Muscle of leg (tissue), 3 donors: ENCODE measurements at regions not wholly inside any gene's neighbourhood (a gene's known extent, or its start where the extent isn't known, plus 50 kb on each side); places are given as distances from the start of the nearest gene placed in this dataset.
A peak's percentile ranks its signal among the peaks of the same experiment; 100 is the strongest.

Experiments used
- DNase-seq: peaks from one replicate; pipeline ENCODE4 v3.0.0; 2013
- H3K27ac ChIP-seq: one replicate; pipeline ENCODE4 v1.5.1; 2013; ENCODE audit warnings: mild to moderate bottlenecking, low read length, control low read depth
- H3K27me3 ChIP-seq: one replicate; pipeline ENCODE4 v1.6.1; 2013; ENCODE audit warnings: low read length; ENCODE audit not compliant: control insufficient read depth, insufficient read depth
- H3K36me3 ChIP-seq: one replicate; pipeline ENCODE4 v1.6.1; 2013; ENCODE audit warnings: low read length; ENCODE audit not compliant: control insufficient read depth, insufficient read depth
- H3K4me1 ChIP-seq: one replicate; pipeline ENCODE4 v1.6.1; 2013; ENCODE audit warnings: low read length; ENCODE audit not compliant: control insufficient read depth, insufficient read depth
- H3K4me3 ChIP-seq: one replicate; pipeline ENCODE4 v1.5.1; 2013; ENCODE audit warnings: low read length, control low read depth
- H3K9me3 ChIP-seq: replicated peaks from 2 replicates; pipeline ENCODE4 v1.6.1; 2013; ENCODE audit warnings: low read depth, low read length; ENCODE audit not compliant: control insufficient read depth
- WGBS: methylation state at CpG from one replicate; pipeline ENCODE4 v1.1.5; 2013; ENCODE audit warnings: missing lambda C conversion rate; ENCODE audit not compliant: insufficient coverage; 5-methylcytosine and 5-hydroxymethylcytosine counted together

DNA sequence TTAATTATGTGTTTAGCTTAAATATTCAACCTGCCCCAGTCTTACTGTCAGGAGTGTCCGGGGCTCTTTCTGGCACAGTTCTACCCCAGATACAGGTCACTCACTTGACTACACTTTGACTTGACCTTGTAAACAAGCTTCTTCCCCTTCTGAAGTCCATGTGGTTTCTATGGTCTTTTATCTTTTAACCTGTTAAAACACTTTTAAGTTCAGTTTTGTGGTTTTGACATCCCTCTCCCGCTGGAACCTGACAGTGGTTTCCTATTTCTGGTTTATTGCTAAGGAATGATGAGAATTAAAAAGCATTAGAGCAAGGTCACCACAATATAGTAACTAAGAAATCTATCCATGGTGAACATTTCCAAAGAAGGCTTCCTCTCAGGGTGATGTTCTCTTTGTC lies 300.1 kb downstream of the TMEM167A start:
- Histone ChIP-seq H3K4me1 (no peaks in the 10 kb centered on the region), H3K36me3 (no peaks in the 10 kb centered on the region), H3K27me3 (no peaks in the 10 kb centered on the region), H3K4me3 (no peak overlapping the region), H3K9me3 (no peaks in the 10 kb centered on the region), H3K27ac (no peak overlapping the region)
- no peak for DNase-seq
- no CpG with 5 or more reads among the region's 2 CpGs for WGBS

- H3K4me3 ChIP-seq, result no peak overlapping the region
- H3K27me3 ChIP-seq, result no peaks in the 10 kb centered on the region
- H3K27ac ChIP-seq, result no peak overlapping the region
- H3K9me3 ChIP-seq, result peaks cover 4% of the 10 kb centered on the region
- no peaks in the 10 kb centered on the region for H3K36me3 ChIP-seq
- no peaks in the 10 kb centered on the region for H3K4me1 ChIP-seq
- DNase-seq, result no peak
- 80% methylated on average over 2 of the region's 4 CpGs for whole genome bisulfite sequencing
Observed at GRCh38 chr5:82772281-82772680, 304.9 kb downstream of the TMEM167A start.

DNA sequence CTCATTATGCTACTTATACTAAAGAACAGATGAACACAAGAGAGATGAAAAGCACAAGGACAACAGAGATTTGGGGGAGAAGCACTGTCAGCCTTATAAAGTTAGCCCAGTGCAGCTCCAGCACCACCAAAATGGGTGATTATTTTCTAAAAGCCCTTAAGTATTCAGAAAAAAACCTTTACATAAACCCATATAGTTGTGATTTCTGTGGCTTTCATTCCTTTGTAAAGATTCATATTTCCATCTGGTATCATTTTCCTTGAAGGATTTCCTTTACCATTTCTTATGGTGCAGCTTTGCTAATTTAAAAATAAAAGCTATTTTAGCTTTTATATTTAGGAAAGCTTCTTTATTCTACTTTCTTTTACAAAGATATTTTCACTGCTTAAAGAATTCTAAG lies 311.0 kb downstream of the TMEM167A start:
- no peaks in the 10 kb centered on the region for H3K4me1 ChIP-seq
- no peaks in the 10 kb centered on the region for H3K9me3 ChIP-seq
- no peak overlapping the region for H3K27ac ChIP-seq
- no peaks in the 10 kb centered on the region for H3K36me3 ChIP-seq
- no peak overlapping the region for H3K4me3 ChIP-seq
- no peak for DNase-seq
- H3K27me3 ChIP-seq, result no peaks in the 10 kb centered on the region

DNA sequence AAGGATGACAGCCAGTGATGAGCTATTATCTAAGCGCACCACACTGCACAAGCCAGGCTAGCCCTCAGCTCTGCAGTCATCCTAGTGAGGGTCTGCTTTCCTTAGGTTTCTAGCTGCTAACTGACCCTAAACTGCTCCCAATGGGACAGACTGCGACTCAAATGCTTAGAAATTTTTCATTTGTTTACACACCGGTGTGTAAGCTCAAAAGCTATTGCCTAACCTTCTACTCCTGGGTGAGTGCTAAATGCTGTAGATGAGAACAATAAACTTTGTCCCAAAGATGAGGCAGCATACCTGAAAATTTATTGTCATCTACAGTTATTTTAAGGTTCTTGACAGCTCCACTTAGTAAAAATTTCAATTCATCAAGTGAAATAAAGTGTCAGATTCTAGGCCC lies 311.4 kb downstream of the TMEM167A start:
- no peak for DNase-seq
- H3K27me3 ChIP-seq, result no peaks in the 10 kb centered on the region
- H3K4me1 ChIP-seq, result no peaks in the 10 kb centered on the region
- WGBS, result 91% methylated on average over 1 of the region's 3 CpGs
- H3K36me3 ChIP-seq, result no peaks in the 10 kb centered on the region
- H3K27ac ChIP-seq, result no peak overlapping the region
- H3K9me3 ChIP-seq, result no peaks in the 10 kb centered on the region
- H3K4me3 ChIP-seq, result no peak overlapping the region

- H3K27ac ChIP-seq, result no peak overlapping the region
- no peaks in the 10 kb centered on the region for H3K36me3 ChIP-seq
- no peaks in the 10 kb centered on the region for H3K9me3 ChIP-seq
- DNase-seq, result no peak
- no peaks in the 10 kb centered on the region for H3K27me3 ChIP-seq
- no peak overlapping the region for H3K4me3 ChIP-seq
- 82% methylated on average over 7 of the region's 10 CpGs for WGBS
- H3K4me1 ChIP-seq, result no peaks in the 10 kb centered on the region
Observed at GRCh38 chr5:82760856-82761255, 316.3 kb downstream of the TMEM167A start.

DNA sequence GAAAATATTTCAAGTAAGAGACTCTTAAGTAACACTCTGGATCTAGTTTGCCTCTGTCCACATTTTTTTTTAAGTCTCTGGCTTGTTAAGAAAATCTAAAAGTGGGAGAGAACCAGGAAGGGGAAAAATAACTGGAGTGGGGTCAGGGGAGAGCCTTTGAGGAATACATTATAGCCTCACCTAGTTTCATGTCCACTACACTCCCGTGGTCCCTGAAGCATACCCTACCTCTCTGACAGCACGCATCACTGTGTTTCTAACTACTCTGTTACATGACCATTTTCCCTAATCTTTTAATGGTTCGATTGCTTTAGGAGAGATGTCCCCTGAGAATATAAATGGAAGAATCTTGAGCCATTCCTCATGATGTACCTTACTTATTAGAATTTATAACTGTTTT lies 318.3 kb downstream of the TMEM167A start:
- no peaks in the 10 kb centered on the region for H3K27me3 ChIP-seq
- no peak for DNase-seq
- no CpG with 5 or more reads among the region's 3 CpGs for WGBS

GRCh38 chr5:82754759-82755158 lies 322.4 kb downstream of the TMEM167A start:
- Histone ChIP-seq H3K4me1 (peaks cover 2% of the 10 kb centered on the region), H3K27me3 (no peaks in the 10 kb centered on the region), H3K4me3 (no peak overlapping the region), H3K36me3 (no peaks in the 10 kb centered on the region), H3K9me3 (peaks cover 3% of the 10 kb centered on the region), H3K27ac (no peak overlapping the region)
- WGBS, result no CpG with 5 or more reads among the region's 3 CpGs
- no peak for DNase-seq

More for the DNA sequence above, 318.3 kb downstream of the TMEM167A start:
- Histone ChIP-seq H3K4me3 (no peak overlapping the region), H3K27ac (no peak overlapping the region), H3K36me3 (no peaks in the 10 kb centered on the region), H3K4me1 (no peaks in the 10 kb centered on the region), H3K9me3 (no peaks in the 10 kb centered on the region)

GRCh38 chr5:82754036-82754746 lies 323.0 kb downstream of the TMEM167A start:
- Histone ChIP-seq H3K36me3 (no peaks in the 10 kb centered on the region), H3K4me1 (peaks cover 6% of the 10 kb centered on the region), H3K9me3 (peaks cover 3% of the 10 kb centered on the region), H3K27ac (no peak overlapping the region), H3K27me3 (no peaks in the 10 kb centered on the region), H3K4me3 (no peak overlapping the region)
- no CpG with 5 or more reads among the region's 3 CpGs for WGBS
- no peak for DNase-seq

- Histone ChIP-seq H3K4me1 (peaks cover 12% of the 10 kb centered on the region), H3K27ac (no peak overlapping the region), H3K9me3 (peaks cover 3% of the 10 kb centered on the region), H3K36me3 (no peaks in the 10 kb centered on the region), H3K4me3 (no peak overlapping the region), H3K27me3 (no peaks in the 10 kb centered on the region)
- no peak for DNase-seq
- WGBS, result no CpG with 5 or more reads among the region's 1 CpG
Observed at GRCh38 chr5:82753374-82753773, 323.8 kb downstream of the TMEM167A start.

DNA sequence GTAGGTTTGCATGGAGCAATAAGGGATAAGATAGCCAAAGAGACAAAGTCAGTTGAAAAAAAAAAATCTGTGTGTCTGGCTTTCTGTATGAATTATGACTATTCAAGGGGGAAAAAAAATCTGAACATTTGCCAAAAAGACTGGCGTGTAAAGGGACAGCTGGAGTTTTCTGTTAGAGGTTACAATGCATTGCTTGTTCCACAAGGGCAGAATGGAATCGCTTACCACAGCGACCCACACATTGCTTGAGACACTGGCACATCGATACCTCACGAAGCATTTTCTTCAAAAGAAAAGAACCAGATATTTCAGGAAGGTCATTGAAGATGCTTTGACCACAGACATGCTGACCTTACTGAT lies 327.8 kb downstream of the TMEM167A start:
- H3K9me3 ChIP-seq, result peaks cover 3% of the 10 kb centered on the region
- peak overlapping the region; percentile 79 for H3K27ac ChIP-seq
- DNase-seq, result peak; percentile 93
- 10% methylated on average over 2 of the region's 5 CpGs for WGBS
- peaks cover 19% of the 10 kb centered on the region for H3K4me1 ChIP-seq
- no peaks in the 10 kb centered on the region for H3K36me3 ChIP-seq
- no peak overlapping the region for H3K4me3 ChIP-seq
- no peaks in the 10 kb centered on the region for H3K27me3 ChIP-seq
